ENCODE measurements at regions not wholly inside any gene's neighbourhood (a gene's known extent, or its start where the extent isn't known, plus 50 kb on each side); places are given as distances from the start of the nearest gene placed in this dataset.

GRCh38 chr1:118589238-118589846, 398.8 kb downstream of the TBX15 start:
- Histone ChIP-seq H3K9me3 (no peaks in the 10 kb centered on the region), H3K4me2 (no peak overlapping the region), H4K20me1 (ENCODE audit: insufficient read depth) (no peaks in the 10 kb centered on the region), H3K27ac (ENCODE audit: low read depth in 2 of 2, low read length in 1 of 2) (no peak overlapping the region), H3K27me3 (ENCODE audit: insufficient read depth) (no peaks in the 10 kb centered on the region), H3K79me2 (ENCODE audit: insufficient read depth) (no peaks in the 10 kb centered on the region), H3K4me3 (ENCODE audit: low read depth in 2 of 2, low read length in 1 of 2) (no peak overlapping the region), H3K9ac (no peak overlapping the region), H3K4me1 (ENCODE audit: control insufficient read depth in 1 of 2, insufficient read depth in 2 of 2, low read depth in 1 of 2, low read length in 1 of 2) (no peaks in the 10 kb centered on the region), H2AFZ (ENCODE audit: low read depth) (no peak overlapping the region), H3F3A (replicated peaks; ENCODE audit: insufficient read depth) (no peaks in the 10 kb centered on the region), H3K36me3 (replicated peaks in 1 of 2; ENCODE audit: control insufficient read depth in 1 of 2, insufficient read depth in 2 of 2, low read length in 1 of 2) (no peaks in the 10 kb centered on the region), H3K9me2 (no peaks in the 10 kb centered on the region)
- TF ChIP-seq CHD2 (IDR thresholded peaks at IDR 0.05; ENCODE audit: low read length, partially characterized antibody) (no peak), GATA2 (CRISPR knock-in tag; IDR thresholded peaks at IDR 0.05) (no peak), REST (IDR thresholded peaks at IDR 0.05; ENCODE audit: low read depth, low read length) (no peak), PBX3 (IDR thresholded peaks at IDR 0.05) (no peak), SIN3A (IDR thresholded peaks at IDR 0.05; ENCODE audit: borderline replicate concordance, low read depth, low read length) (no peak), RFX5 (IDR thresholded peaks at IDR 0.05; ENCODE audit: low read length) (no peak)
- TF ChIP-seq, protein P1, sequence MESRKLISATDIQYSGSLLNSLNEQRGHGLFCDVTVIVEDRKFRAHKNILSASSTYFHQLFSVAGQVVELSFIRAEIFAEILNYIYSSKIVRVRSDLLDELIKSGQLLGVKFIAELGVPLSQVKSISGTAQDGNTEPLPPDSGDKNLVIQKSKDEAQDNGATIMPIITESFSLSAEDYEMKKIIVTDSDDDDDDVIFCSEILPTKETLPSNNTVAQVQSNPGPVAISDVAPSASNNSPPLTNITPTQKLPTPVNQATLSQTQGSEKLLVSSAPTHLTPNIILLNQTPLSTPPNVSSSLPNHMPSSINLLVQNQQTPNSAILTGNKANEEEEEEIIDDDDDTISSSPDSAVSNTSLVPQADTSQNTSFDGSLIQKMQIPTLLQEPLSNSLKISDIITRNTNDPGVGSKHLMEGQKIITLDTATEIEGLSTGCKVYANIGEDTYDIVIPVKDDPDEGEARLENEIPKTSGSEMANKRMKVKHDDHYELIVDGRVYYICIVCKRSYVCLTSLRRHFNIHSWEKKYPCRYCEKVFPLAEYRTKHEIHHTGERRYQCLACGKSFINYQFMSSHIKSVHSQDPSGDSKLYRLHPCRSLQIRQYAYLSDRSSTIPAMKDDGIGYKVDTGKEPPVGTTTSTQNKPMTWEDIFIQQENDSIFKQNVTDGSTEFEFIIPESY (IDR thresholded peaks at IDR 0.05; ENCODE audit: borderline replicate concordance, low read depth) = no peak
- ChIA-PET CTCF (interaction anchor here (0.6 kb wide), 1 partner anchor 207 kb away, joined by 3 read pairs; no protein-coding TSS in a partner anchor), POLR2A (no interaction called here)
- DNase-seq = no peak
- WGBS (ENCODE audit: low lambda C conversion rate) = 3% methylated on average over 5 of the region's 5 CpGs

DNA sequence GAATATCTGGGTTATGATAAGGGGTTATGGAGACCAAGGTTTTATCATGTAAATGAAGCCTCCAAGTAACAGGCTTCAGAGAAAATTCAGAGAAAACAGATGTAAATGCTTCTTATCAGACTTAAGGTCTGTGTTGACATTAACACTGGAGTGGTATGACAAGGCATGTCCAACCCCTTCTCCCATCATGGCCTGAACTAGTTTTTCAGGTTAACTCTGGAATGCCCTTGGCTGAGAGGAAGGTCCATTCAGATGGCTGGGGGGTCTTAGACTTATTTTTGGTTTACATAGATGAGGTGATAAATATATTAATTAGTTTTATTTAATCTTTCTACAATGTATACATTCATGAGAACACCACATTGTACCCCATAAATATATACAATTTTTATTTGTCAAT, 399.6 kb downstream of the TBX15 start:
- no peaks in the 10 kb centered on the region for H3K9me3 ChIP-seq
- no peak overlapping the region for H3K9ac ChIP-seq
- CTCF ChIA-PET = interaction anchor here (0.6 kb wide), 1 partner anchor 208 kb away, joined by 3 read pairs; no protein-coding TSS in a partner anchor
- no peaks in the 10 kb centered on the region for H3K4me1 ChIP-seq (ENCODE audit: control insufficient read depth in 1 of 2, insufficient read depth in 2 of 2, low read depth in 1 of 2, low read length in 1 of 2)
- DNase-seq = no peak
- POLR2A ChIA-PET = no interaction called here
- no peaks in the 10 kb centered on the region for H3K36me3 ChIP-seq (replicated peaks in 1 of 2; ENCODE audit: control insufficient read depth in 1 of 2, insufficient read depth in 2 of 2, low read length in 1 of 2)
- no peaks in the 10 kb centered on the region for H3F3A ChIP-seq (replicated peaks; ENCODE audit: insufficient read depth)
- TF ChIP-seq IRF3 (IDR thresholded peaks at IDR 0.05; ENCODE audit: low read depth, low read length) (no peak), CTCF (IDR thresholded peaks at IDR 0.05) (no peak), TAF1 (IDR thresholded peaks at IDR 0.05; ENCODE audit: borderline replicate concordance, low read depth, low read length) (no peak), RXRA (IDR thresholded peaks at IDR 0.05; ENCODE audit: borderline replicate concordance, low read depth) (no peak)
- H3K27me3 ChIP-seq (ENCODE audit: insufficient read depth) = no peaks in the 10 kb centered on the region
- no peak overlapping the region for H3K27ac ChIP-seq (ENCODE audit: low read depth in 2 of 2, low read length in 1 of 2)
- H3K4me3 ChIP-seq (ENCODE audit: low read depth in 2 of 2, low read length in 1 of 2) = no peak overlapping the region
- no peaks in the 10 kb centered on the region for H3K79me2 ChIP-seq (ENCODE audit: insufficient read depth)
- H3K9me2 ChIP-seq = no peaks in the 10 kb centered on the region
- no peaks in the 10 kb centered on the region for H4K20me1 ChIP-seq (ENCODE audit: insufficient read depth)
- no peak overlapping the region for H2AFZ ChIP-seq (ENCODE audit: low read depth)
- no peak overlapping the region for H3K4me2 ChIP-seq

Measured in SK-N-SH (cell line).